ENCODE measurements at regions not wholly inside any gene's neighbourhood (a gene's known extent, or its start where the extent isn't known, plus 50 kb on each side); places are given as distances from the start of the nearest gene placed in this dataset.

GRCh38 chr2:18106841-18107240, 228.4 kb downstream of the KCNS3 start:
- TF ChIP-seq EP300 (IDR thresholded peaks at IDR 0.05) = no peak
- TF ChIP-seq POLR2A (IDR thresholded peaks at IDR 0.05) = no peak

All from ovary (tissue), 1 donor.